ENCODE measurements at regions not wholly inside any gene's neighbourhood (a gene's known extent, or its start where the extent isn't known, plus 50 kb on each side); places are given as distances from the start of the nearest gene placed in this dataset.

GRCh38 chr1:38310079-38310478 is 263.5 kb upstream of the POU3F1 start:
- no peak for TF ChIP-seq POLR2A (IDR thresholded peaks at IDR 0.05)
- no peak for TF ChIP-seq CTCF (IDR thresholded peaks at IDR 0.05)
- no peak for DNase-seq
- 61 to 90% methylated on average over 1 of the region's 1 CpG for WGBS, 2 donors
- Histone ChIP-seq H3K36me3 (no peaks in the 10 kb centered on the region), H3K27me3 (peaks cover 0 to 47% (median 0%) of the 10 kb centered on the region in 4 donors), H3K9me3 (peaks cover 0 to 5% (median 0%) of the 10 kb centered on the region in 3 donors), H3K4me1 (peaks cover 0 to 4% (median 0%) of the 10 kb centered on the region in 3 donors), H3K27ac (no peak overlapping the region), H3K4me3 (no peak overlapping the region)
- intact Hi-C loops (cut with DNase I) = no loop called here

- no peak overlapping the region for H3K27ac ChIP-seq
- DNase-seq = no peak
- peaks cover 0 to 5% (median 0%) of the 10 kb centered on the region in 3 donors for H3K9me3 ChIP-seq
- TF ChIP-seq POLR2A (IDR thresholded peaks at IDR 0.05) (no peak), CTCF (IDR thresholded peaks at IDR 0.05) (no peak)
- peaks cover 0 to 4% (median 0%) of the 10 kb centered on the region in 3 donors for H3K4me1 ChIP-seq
- H3K4me3 ChIP-seq = no peak overlapping the region
- 26 to 36% methylated on average over 2 of the region's 2 CpGs for WGBS, 2 donors
- no peaks in the 10 kb centered on the region for H3K36me3 ChIP-seq
- intact Hi-C loops (cut with DNase I) = no loop called here
- H3K27me3 ChIP-seq = peaks cover 0 to 47% (median 0%) of the 10 kb centered on the region in 4 donors
Measured at GRCh38 chr1:38308780-38309179, 262.2 kb upstream of the POU3F1 start.

- TF ChIP-seq CTCF (IDR thresholded peaks at IDR 0.05) (no peak), POLR2A (IDR thresholded peaks at IDR 0.05) (no peak)
- Histone ChIP-seq H3K9me3 (no peaks in the 10 kb centered on the region), H3K4me3 (no peak overlapping the region), H3K27ac (no peak overlapping the region), H3K36me3 (no peaks in the 10 kb centered on the region), H3K27me3 (peaks cover 0 to 32% (median 0%) of the 10 kb centered on the region in 4 donors), H3K4me1 (peaks cover 0 to 4% (median 0%) of the 10 kb centered on the region in 3 donors)
- no peak for DNase-seq
- intact Hi-C loops (cut with DNase I) = no loop called here
- WGBS, 2 donors = 95 to 100% methylated on average over 1 of the region's 1 CpG
Measured at GRCh38 chr1:38305666-38306065, 259.1 kb upstream of the POU3F1 start.

GRCh38 chr1:38303843-38304242 is 257.2 kb upstream of the POU3F1 start:
- Histone ChIP-seq H3K27ac (no peak overlapping the region), H3K27me3 (peaks cover 0 to 24% (median 0%) of the 10 kb centered on the region in 4 donors), H3K4me1 (peaks cover 0 to 1% (median 0%) of the 10 kb centered on the region in 3 donors), H3K9me3 (no peaks in the 10 kb centered on the region), H3K4me3 (no peak overlapping the region), H3K36me3 (no peaks in the 10 kb centered on the region)
- no peak for DNase-seq
- 86 to 92% methylated on average over 1 of the region's 1 CpG for WGBS, 2 donors
- intact Hi-C loops (cut with DNase I) = no loop called here
- no peak for TF ChIP-seq POLR2A (IDR thresholded peaks at IDR 0.05)
- TF ChIP-seq CTCF (IDR thresholded peaks at IDR 0.05) = no peak

- intact Hi-C loops (cut with DNase I) = no loop called here
- no peak for DNase-seq
- TF ChIP-seq CTCF (IDR thresholded peaks at IDR 0.05) (no peak), POLR2A (IDR thresholded peaks at IDR 0.05) (no peak)
- Histone ChIP-seq H3K27me3 (peaks cover 0 to 41% (median 0%) of the 10 kb centered on the region in 4 donors), H3K4me1 (no peaks in the 10 kb centered on the region), H3K4me3 (no peak overlapping the region), H3K27ac (no peak overlapping the region), H3K36me3 (no peaks in the 10 kb centered on the region), H3K9me3 (no peaks in the 10 kb centered on the region)
- 56 to 67% methylated on average over 6 to 7 of the region's 7 CpGs for WGBS, 2 donors
Measured at GRCh38 chr1:38301040-38301439, 254.4 kb upstream of the POU3F1 start.
